ENCODE measurements at regions not wholly inside any gene's neighbourhood (a gene's known extent, or its start where the extent isn't known, plus 50 kb on each side); places are given as distances from the start of the nearest gene placed in this dataset.

DNA sequence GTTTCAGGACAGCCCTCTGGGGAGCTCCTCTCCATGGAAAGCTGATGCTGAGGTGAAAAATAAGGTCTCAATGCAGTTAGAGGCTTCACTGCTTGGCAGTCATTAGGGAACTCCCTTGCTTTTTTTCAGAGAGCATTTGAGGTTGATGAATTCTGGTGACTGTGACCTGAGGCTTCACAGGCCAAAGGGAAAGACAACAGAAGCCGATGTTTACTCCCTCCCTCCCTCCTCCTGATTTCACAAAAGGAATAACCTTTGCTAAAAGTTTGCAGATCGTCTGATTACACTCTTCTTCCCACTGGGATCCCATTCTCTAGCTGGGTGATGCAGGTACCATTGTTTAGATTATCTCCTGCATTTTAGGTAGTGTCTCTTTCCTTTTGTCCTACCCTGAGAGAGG is 329.4 kb downstream of the KIF4B start:
- Mint-ChIP-seq H3K4me1 (ENCODE audit: low read depth) (no peaks in the 10 kb centered on the region), H3K27ac (no peak overlapping the region), H3K36me3 (ENCODE audit: low read depth) (no peaks in the 10 kb centered on the region), H3K27me3 (peaks cover 3% of the 10 kb centered on the region), H3K4me3 (no peak overlapping the region), H3K9me3 (no peaks in the 10 kb centered on the region)
- TF ChIP-seq, protein P1, sequence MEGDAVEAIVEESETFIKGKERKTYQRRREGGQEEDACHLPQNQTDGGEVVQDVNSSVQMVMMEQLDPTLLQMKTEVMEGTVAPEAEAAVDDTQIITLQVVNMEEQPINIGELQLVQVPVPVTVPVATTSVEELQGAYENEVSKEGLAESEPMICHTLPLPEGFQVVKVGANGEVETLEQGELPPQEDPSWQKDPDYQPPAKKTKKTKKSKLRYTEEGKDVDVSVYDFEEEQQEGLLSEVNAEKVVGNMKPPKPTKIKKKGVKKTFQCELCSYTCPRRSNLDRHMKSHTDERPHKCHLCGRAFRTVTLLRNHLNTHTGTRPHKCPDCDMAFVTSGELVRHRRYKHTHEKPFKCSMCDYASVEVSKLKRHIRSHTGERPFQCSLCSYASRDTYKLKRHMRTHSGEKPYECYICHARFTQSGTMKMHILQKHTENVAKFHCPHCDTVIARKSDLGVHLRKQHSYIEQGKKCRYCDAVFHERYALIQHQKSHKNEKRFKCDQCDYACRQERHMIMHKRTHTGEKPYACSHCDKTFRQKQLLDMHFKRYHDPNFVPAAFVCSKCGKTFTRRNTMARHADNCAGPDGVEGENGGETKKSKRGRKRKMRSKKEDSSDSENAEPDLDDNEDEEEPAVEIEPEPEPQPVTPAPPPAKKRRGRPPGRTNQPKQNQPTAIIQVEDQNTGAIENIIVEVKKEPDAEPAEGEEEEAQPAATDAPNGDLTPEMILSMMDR (IDR thresholded peaks at IDR 0.05), result no peak
- no peaks in the 10 kb centered on the region for H3K9me3 ChIP-seq (ENCODE audit: control insufficient read depth in 1 of 2, insufficient read depth in 1 of 2, low read length in 2 of 2)
- H3K36me3 ChIP-seq (ENCODE audit: insufficient read depth, low read length), result no peaks in the 10 kb centered on the region
- DNase-seq (no peak), ATAC-seq (ENCODE audit: poor library complexity) (no peak)
- H3K4me1 ChIP-seq (ENCODE audit: insufficient read depth, low read length), result no peaks in the 10 kb centered on the region
- intact Hi-C loops (cut with DNase I, micrococcal nuclease), result no loop called here
- H3K27ac ChIP-seq (ENCODE audit: low read depth in 1 of 2, low read length in 2 of 2), result no peak overlapping the region
- H3K27me3 ChIP-seq (ENCODE audit: control insufficient read depth in 1 of 2, insufficient read depth in 2 of 2, low read length in 2 of 2), result no peaks in the 10 kb centered on the region
- CTCF ChIA-PET, result no interaction called here
- POLR2A ChIA-PET, result no interaction called here
- H3K4me3 ChIP-seq (ENCODE audit: low read length), result no peak overlapping the region

DNA sequence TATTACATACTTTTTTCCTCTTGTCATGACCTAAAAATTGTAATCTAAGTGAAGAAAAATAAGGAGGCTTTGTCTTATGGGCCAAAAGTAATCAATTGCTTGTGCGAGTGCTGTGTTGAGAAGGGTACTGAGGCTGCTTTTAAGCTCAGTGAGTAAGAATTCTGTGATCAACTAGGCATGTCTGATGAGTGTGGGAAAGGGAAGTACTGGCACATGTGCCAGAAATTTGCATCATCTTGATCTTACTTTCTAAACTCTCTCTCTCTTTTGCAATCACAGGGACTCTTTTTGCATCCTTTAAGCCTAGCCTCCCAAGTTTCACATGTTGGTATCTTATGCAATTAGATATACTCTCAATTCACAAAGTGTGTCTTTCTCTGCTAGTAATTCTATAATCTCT is 329.9 kb downstream of the KIF4B start:
- ATAC-seq (ENCODE audit: poor library complexity) (no peak), DNase-seq (no peak)
- intact Hi-C loops (cut with DNase I, micrococcal nuclease), result no loop called here
- ChIA-PET POLR2A (no interaction called here), CTCF (no interaction called here)
- Mint-ChIP-seq H3K4me3 (no peak overlapping the region), H3K4me1 (ENCODE audit: low read depth) (no peaks in the 10 kb centered on the region), H3K27me3 (peaks cover 3% of the 10 kb centered on the region), H3K27ac (no peak overlapping the region), H3K36me3 (ENCODE audit: low read depth) (no peaks in the 10 kb centered on the region), H3K9me3 (no peaks in the 10 kb centered on the region)
- Histone ChIP-seq H3K4me1 (ENCODE audit: insufficient read depth, low read length) (no peaks in the 10 kb centered on the region), H3K36me3 (ENCODE audit: insufficient read depth, low read length) (no peaks in the 10 kb centered on the region), H3K9me3 (ENCODE audit: control insufficient read depth in 1 of 2, insufficient read depth in 1 of 2, low read length in 2 of 2) (no peaks in the 10 kb centered on the region), H3K27me3 (ENCODE audit: control insufficient read depth in 1 of 2, insufficient read depth in 2 of 2, low read length in 2 of 2) (no peaks in the 10 kb centered on the region), H3K27ac (ENCODE audit: low read depth in 1 of 2, low read length in 2 of 2) (no peak overlapping the region), H3K4me3 (ENCODE audit: low read length) (no peak overlapping the region)
- TF ChIP-seq, protein P1 (IDR thresholded peaks at IDR 0.05), result no peak

DNA sequence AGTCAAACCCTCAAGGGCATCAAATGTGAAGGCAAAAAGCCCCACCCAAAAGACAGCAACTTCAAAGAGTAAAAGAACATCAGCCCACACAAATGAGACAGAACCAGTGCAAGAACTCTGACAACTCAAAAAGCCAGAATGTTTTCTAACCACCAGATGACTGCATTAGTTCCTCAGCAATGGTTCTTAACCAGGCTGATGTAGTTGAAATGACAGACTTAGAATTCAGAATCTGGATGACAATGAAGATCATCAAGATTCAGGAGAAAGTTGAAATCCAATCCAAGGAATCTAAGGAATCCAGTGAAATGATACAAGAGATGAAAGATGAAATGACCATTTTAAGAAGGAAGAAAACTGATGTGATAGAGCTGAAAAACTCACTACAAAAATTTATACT is 339.7 kb downstream of the KIF4B start:
- H3K27me3 ChIP-seq (ENCODE audit: control insufficient read depth in 1 of 2, insufficient read depth in 2 of 2, low read length in 2 of 2), result no peaks in the 10 kb centered on the region
- no peak overlapping the region for H3K4me3 ChIP-seq (ENCODE audit: low read length)
- no peak overlapping the region for H3K27ac ChIP-seq (ENCODE audit: low read depth in 1 of 2, low read length in 2 of 2)
- Mint-ChIP-seq H3K9me3 (peaks cover 24% of the 10 kb centered on the region), H3K4me1 (ENCODE audit: low read depth) (no peaks in the 10 kb centered on the region), H3K36me3 (ENCODE audit: low read depth) (no peaks in the 10 kb centered on the region), H3K27me3 (no peaks in the 10 kb centered on the region), H3K27ac (no peak overlapping the region), H3K4me3 (no peak overlapping the region)
- no peaks in the 10 kb centered on the region for H3K36me3 ChIP-seq (ENCODE audit: insufficient read depth, low read length)
- intact Hi-C loops (cut with DNase I, micrococcal nuclease), result no loop called here
- H3K4me1 ChIP-seq (ENCODE audit: insufficient read depth, low read length), result no peaks in the 10 kb centered on the region
- ChIA-PET POLR2A (no interaction called here), CTCF (no interaction called here)
- DNase-seq (no peak), ATAC-seq (ENCODE audit: poor library complexity) (no peak)
- peaks cover 7 to 14% of the 10 kb centered on the region in 2 experiments for H3K9me3 ChIP-seq (ENCODE audit: control insufficient read depth in 1 of 2, insufficient read depth in 1 of 2, low read length in 2 of 2)
- TF ChIP-seq, protein P1 (IDR thresholded peaks at IDR 0.05), result no peak
